GM20431 (cell line): ENCODE measurements at regions not wholly inside any gene's neighbourhood (a gene's known extent, or its start where the extent isn't known, plus 50 kb on each side); places are given as distances from the start of the nearest gene placed in this dataset.

Experiments used
- in situ Hi-C: fragments of 300-500 bp; cut with MseI, MboI; formaldehyde crosslinking; loops from one replicate; pipeline ENCODE4 v1.15.0; 2020; ENCODE audit warnings: low sequenced_read_pairs; ENCODE audit not compliant: unreplicated experiment

GRCh38 chr3:178439504-178439903, 96.7 kb upstream of the KCNMB2 start:
- in situ Hi-C loops, result loop anchor here (10.0 kb wide), 1 partner anchor 515 kb away; no protein-coding TSS in a partner anchor

GRCh38 chr3:178440043-178440442, 96.2 kb upstream of the KCNMB2 start:
- in situ Hi-C loops, result no loop called here

GRCh38 chr3:178443634-178444033, 92.6 kb upstream of the KCNMB2 start:
- in situ Hi-C loops, result no loop called here

- in situ Hi-C loops, result no loop called here
Observed at GRCh38 chr3:178445139-178445538, 91.1 kb upstream of the KCNMB2 start.

GRCh38 chr3:178446059-178446458, 90.2 kb upstream of the KCNMB2 start:
- in situ Hi-C loops, result no loop called here

GRCh38 chr3:178450476-178450875, 85.8 kb upstream of the KCNMB2 start:
- in situ Hi-C loops, result no loop called here

- in situ Hi-C loops, result no loop called here
Observed at GRCh38 chr3:178451799-178452198, 84.4 kb upstream of the KCNMB2 start.

GRCh38 chr3:178454726-178455125, 81.5 kb upstream of the KCNMB2 start:
- in situ Hi-C loops, result no loop called here

GRCh38 chr3:178455226-178455625, 81.0 kb upstream of the KCNMB2 start:
- in situ Hi-C loops, result no loop called here

GRCh38 chr3:178455946-178456345, 80.3 kb upstream of the KCNMB2 start:
- in situ Hi-C loops, result no loop called here

- in situ Hi-C loops, result no loop called here
Observed at GRCh38 chr3:178456621-178457285, 79.5 kb upstream of the KCNMB2 start.

- in situ Hi-C loops, result no loop called here
Observed at GRCh38 chr3:178457511-178457910, 78.7 kb upstream of the KCNMB2 start.

- in situ Hi-C loops, result no loop called here
Observed at GRCh38 chr3:178458313-178459037, 77.8 kb upstream of the KCNMB2 start.

GRCh38 chr3:178459038-178459410, 77.2 kb upstream of the KCNMB2 start:
- in situ Hi-C loops, result no loop called here

- in situ Hi-C loops, result no loop called here
Observed at GRCh38 chr3:178465260-178466180, 70.7 kb upstream of the KCNMB2 start.

GRCh38 chr3:178472941-178473340, 63.3 kb upstream of the KCNMB2 start:
- in situ Hi-C loops, result no loop called here

GRCh38 chr3:178474526-178474925, 61.7 kb upstream of the KCNMB2 start:
- in situ Hi-C loops, result no loop called here

- in situ Hi-C loops, result no loop called here
Observed at GRCh38 chr3:178475062-178475461, 61.2 kb upstream of the KCNMB2 start.

- in situ Hi-C loops, result no loop called here
Observed at GRCh38 chr3:178476886-178477285, 59.4 kb upstream of the KCNMB2 start.

- in situ Hi-C loops, result no loop called here
Observed at GRCh38 chr3:178479446-178479845, 56.8 kb upstream of the KCNMB2 start.

GRCh38 chr3:178479860-178480259, 56.4 kb upstream of the KCNMB2 start:
- in situ Hi-C loops, result no loop called here
